HPDE6-E6E7 (cell line): ENCODE measurements at regions not wholly inside any gene's neighbourhood (a gene's known extent, or its start where the extent isn't known, plus 50 kb on each side); places are given as distances from the start of the nearest gene placed in this dataset.

Source experiments
- DNase-seq: peaks from one replicate; pipeline ENCODE4 v3.0.0; 2011; ENCODE audit warnings: missing footprints; ENCODE audit errors: extremely low spot score

DNA sequence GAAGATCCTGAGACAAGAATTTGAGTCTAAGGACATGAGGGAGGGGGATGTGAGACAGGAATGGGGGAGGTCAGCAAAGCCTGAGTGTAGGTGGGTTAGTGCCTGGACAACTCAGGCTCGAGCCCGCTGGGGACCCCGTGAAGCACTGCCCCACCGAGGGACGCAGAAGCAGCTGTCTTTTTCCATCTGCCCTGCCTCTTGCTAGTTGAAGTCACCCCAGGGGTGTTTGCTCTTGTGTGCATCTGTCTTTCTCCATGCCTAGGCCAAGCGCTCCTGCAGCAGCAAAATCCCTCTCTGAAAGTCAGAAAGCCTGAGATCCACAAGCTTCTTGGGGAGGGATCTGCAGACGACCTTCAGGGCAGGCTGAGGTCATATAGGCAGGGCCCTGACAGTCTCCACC is 79.0 kb upstream of the CELF2 start:
- no peak for DNase-seq

DNA sequence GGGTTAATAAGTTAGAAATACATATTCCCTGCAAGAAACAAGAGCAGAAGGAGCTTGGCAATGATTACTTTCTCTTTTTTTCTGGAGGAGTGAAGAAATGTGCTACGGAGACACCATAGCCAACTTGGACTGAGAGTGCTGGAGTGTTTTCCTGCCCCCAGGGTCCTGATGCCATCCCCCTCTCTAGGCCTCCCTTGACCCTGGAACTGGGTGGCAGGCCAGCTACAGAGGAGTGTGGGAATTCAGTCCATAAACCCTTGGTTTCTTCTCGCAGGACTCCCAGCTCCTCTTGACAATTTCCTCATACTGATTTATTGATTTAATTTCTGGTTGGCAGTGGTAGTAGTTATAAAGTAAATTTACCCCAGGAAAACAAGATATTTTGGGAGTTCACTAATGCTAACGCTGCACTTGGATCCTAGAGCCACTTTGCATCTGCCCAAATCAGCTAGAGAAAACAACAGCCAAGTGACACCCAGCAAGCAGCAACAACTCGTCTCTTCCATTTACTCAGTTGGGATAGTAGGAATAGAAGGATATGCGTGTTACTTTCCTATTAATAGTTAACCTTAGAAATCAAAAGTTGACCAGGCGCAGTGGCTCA is 76.4 kb upstream of the CELF2 start:
- no peak for DNase-seq

GRCh38 chr10:10942441-10942840 is 75.2 kb upstream of the CELF2 start:
- DNase-seq = no peak

- no peak for DNase-seq
Measured at GRCh38 chr10:10946081-10946480, 71.6 kb upstream of the CELF2 start.

DNA sequence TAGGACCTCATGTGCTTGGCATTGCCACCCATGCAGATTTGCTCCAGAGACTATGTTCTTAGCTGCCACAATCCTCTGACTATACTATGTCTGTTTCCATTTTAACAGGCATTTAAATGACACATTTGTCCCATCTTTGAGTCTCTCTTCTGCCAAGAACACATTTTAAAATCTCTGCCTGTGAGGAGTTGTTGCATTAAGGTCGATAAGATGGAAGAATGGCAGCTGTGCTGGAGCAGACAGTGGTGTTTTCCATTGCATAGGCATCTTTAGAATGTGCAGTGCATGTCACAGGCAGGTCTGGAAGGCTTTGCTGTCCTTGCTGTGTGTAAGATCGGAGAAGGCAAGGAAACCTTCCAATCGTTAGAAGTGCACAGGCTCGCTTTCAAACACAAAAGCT is 70.9 kb upstream of the CELF2 start:
- no peak for DNase-seq

DNA sequence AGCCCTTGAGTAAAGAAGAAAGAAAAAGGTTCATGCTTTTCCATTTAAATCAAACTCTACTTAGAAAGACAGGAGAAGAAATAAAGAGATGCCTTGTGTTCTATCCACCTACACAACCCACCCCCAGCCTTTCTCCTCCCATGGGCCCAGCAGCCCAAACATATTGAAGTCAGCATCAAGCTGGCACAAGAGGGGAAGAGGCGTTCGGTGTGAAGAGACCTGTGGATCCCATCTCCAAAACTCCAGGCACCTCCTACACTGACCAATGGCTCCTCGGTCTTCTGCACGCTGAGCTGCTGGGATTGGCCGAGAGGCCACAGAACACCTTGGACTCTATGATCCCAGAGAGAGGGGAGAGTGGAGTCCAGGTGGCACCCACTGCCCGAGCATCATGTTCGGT is 66.0 kb upstream of the CELF2 start:
- DNase-seq = no peak

DNA sequence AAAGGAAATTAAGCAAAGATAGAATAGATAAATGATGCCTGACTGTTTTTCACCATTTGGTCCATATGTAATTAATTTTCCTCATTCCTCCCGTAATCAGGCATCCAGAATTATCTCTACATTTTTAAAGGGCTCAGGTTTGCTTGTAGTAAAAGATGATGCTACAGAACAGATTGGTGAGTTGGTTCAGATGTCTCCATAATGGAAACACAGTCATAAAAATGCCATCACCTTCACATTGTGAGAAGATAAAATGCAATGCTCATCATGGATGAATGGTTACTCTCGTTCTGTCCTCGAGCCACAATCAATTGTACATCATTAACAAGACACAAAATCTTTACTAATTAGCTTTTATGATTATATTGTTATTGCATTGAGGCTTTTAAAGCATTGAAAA is 64.9 kb upstream of the CELF2 start:
- no peak for DNase-seq

GRCh38 chr10:10956681-10957542 is 60.8 kb upstream of the CELF2 start:
- DNase-seq = no peak

GRCh38 chr10:10958041-10958440 is 59.6 kb upstream of the CELF2 start:
- DNase-seq = no peak

GRCh38 chr10:10959666-10960065 is 58.0 kb upstream of the CELF2 start:
- no peak for DNase-seq

DNA sequence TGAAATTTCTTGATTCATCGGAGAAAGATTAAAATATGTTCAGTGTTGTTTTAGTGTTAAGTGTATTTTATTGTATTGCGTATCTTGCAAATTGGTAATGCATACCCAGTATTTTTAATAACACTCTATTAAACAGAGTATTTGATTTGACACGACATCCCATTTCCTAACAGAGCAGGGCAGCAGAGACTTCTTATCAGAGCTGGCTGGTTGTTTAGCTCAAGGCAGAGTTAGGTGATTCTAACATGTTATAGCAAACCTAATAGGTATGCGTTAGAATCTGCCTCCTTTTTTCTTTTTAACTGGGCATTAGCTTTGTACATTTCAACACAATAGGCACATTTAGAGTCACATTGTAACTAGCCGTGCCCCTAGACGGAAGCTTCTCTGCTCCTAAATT is 57.1 kb upstream of the CELF2 start:
- no peak for DNase-seq

GRCh38 chr10:10961072-10961471 is 56.6 kb upstream of the CELF2 start:
- DNase-seq = no peak

DNA sequence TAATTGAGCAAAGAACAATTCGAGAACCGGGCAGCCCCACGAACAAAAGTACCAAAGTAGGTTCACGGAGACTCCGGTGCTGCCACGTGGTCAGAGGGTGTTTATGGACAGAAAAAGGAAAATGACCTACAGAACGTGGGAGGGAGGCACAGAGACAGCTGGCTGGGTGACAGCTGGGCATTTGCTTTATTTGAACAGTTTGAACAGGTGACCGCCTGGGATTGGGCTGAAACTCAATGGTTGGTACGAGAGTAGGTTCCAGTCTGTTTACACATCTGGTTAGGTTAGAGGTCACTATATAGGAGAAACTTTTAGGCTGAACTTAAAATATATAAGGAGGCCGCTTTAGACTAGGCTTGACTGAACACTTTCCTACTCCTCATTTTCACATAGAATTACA is 50.6 kb upstream of the CELF2 start:
- no peak for DNase-seq

- no peak for DNase-seq
Measured at GRCh38 chr10:10967581-10968256, 50.0 kb upstream of the CELF2 start.
